ENCODE measurements at regions not wholly inside any gene's neighbourhood (a gene's known extent, or its start where the extent isn't known, plus 50 kb on each side); places are given as distances from the start of the nearest gene placed in this dataset.

GRCh38 chr3:159238646-159239045 is 436.8 kb downstream of the MFSD1 start:
- TF ChIP-seq CTCF (conservative IDR thresholded peaks at IDR 0.05; ENCODE audit: low read length) (no peak), EZH2phosphoT487 (IDR thresholded peaks at IDR 0.05; ENCODE audit: borderline replicate concordance, low read depth, low read length) (no peak)

Measured in OCI-LY7 (cell line).